Mammary epithelial cell (primary cell): ENCODE measurements at regions not wholly inside any gene's neighbourhood (a gene's known extent, or its start where the extent isn't known, plus 50 kb on each side); places are given as distances from the start of the nearest gene placed in this dataset.

ENCODE experiments used
- EZH2 ChIP-seq: IDR thresholded peaks from 2 replicates; pipeline ENCODE4 v1.6.1; 2012; ENCODE audit warnings: low read length, inconsistent platforms, borderline replicate concordance
- TF ChIP-seq, protein P1 (sequence below), 2 donors: IDR thresholded peaks in 1 of 2; conservative IDR thresholded peaks in 1 of 2; 2 replicates each; pipeline ENCODE4 v1.5.1; 2011 to 2012; ENCODE audit warnings: inconsistent platforms in 2 of 2, low read length in 2 of 2, mild to moderate bottlenecking in 2 of 2, control low read depth in 1 of 2, low read depth in 1 of 2; ENCODE audit not compliant: insufficient read depth in 1 of 2; ENCODE audit errors: extremely low read depth in 1 of 2

DNA sequence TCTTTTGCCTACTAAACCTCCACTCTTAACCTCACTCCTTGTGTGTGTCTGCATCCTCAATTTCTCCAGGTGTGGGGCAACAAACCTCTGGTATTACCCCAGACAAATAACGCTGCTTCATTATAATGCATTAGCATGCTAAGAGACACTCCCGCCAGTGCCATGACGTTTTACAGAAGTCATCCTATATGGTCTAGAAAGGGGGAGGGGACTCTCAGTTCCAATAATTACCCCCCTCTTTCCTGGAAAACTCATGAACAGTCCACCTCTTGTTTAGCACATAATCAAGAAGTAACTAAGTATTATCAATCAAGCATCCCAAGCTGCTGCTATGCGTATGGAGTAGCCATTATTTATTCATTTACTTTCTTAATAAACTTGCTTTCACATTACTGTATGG is 364.5 kb downstream of the TYW1 start:
- TF ChIP-seq, protein P1, sequence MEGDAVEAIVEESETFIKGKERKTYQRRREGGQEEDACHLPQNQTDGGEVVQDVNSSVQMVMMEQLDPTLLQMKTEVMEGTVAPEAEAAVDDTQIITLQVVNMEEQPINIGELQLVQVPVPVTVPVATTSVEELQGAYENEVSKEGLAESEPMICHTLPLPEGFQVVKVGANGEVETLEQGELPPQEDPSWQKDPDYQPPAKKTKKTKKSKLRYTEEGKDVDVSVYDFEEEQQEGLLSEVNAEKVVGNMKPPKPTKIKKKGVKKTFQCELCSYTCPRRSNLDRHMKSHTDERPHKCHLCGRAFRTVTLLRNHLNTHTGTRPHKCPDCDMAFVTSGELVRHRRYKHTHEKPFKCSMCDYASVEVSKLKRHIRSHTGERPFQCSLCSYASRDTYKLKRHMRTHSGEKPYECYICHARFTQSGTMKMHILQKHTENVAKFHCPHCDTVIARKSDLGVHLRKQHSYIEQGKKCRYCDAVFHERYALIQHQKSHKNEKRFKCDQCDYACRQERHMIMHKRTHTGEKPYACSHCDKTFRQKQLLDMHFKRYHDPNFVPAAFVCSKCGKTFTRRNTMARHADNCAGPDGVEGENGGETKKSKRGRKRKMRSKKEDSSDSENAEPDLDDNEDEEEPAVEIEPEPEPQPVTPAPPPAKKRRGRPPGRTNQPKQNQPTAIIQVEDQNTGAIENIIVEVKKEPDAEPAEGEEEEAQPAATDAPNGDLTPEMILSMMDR (conservative IDR thresholded peaks at IDR 0.05 in 1 of 2, IDR thresholded peaks at IDR 0.05 in 1 of 2; ENCODE audit: extremely low read depth in 1 of 2, insufficient read depth in 1 of 2, low read depth in 1 of 2, low read length in 2 of 2): no peak
- no peak for TF ChIP-seq EZH2
